NCI-H446 (cell line): ENCODE measurements at regions not wholly inside any gene's neighbourhood (a gene's known extent, or its start where the extent isn't known, plus 50 kb on each side); places are given as distances from the start of the nearest gene placed in this dataset.
"Not testable (repeated sequence)": the region's sequence is repeated elsewhere in the genome, so short reads cannot be mapped to it uniquely, and the experiment has no call there.

Experiments
- DNase-seq, 2 experiments: peaks; one replicate each; lab custom pipeline; 2025; lab: John Stamatoyannopoulos, UW

DNA sequence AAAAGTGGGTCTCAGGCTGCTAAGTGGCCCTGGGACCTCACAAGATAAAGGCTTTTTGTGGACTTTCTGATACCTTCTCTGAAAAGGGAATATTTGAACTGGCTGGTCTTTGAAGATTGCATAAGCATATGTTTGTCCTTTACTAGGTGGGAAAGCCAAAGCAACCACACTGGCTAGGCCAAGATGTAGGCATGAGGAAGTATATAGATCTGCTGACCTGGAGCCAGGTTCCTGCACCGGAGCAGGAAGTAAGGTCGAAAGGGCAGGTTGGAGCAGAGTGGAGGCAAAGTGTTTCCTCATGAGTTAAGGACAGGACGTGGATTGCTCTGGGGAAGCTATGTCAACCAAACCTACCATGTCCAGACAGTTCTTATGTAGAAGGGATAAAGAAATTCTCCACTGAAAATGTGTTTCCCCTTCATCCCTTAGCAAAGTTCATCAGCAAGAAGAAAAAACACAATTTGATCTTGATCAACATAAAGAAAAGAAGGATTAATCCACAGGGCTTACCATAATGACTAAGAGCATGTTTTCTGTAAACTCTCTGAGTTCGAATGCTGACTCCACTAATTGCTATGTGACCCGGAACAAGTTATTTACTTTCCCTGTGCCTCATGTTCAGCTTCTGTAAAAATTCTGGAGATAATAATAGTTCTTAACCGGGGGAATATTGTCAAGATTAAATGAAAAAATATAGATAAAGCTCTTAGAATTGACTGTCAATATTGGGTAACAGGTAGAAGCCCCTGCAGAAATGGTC is 156.1 kb upstream of the SRD5A2 start:
- no peak for DNase-seq

DNA sequence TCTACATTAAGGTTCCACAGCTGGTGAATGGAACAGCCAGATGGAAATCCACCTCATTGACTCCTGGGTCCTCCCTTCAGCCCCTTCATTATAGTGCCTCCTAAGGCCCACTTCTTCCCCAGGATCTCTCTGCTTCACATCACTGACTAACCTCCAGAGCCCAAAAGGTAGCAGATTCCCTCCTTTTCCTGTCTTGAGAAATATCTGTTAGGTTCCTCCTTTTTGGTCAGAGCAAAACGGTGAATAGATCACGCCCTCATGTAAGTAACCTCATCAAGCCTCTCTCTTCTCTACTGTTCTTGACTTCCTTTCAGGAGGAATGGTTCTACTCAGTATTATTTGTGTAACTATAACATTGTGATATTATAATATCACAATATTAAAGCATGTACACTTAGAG is 155.0 kb upstream of the SRD5A2 start:
- DNase-seq, result no peak

- peak in 1 of 2 experiments; percentile 53 for DNase-seq
Measured at GRCh38 chr2:31729442-31730092, 148.8 kb upstream of the SRD5A2 start.

DNA sequence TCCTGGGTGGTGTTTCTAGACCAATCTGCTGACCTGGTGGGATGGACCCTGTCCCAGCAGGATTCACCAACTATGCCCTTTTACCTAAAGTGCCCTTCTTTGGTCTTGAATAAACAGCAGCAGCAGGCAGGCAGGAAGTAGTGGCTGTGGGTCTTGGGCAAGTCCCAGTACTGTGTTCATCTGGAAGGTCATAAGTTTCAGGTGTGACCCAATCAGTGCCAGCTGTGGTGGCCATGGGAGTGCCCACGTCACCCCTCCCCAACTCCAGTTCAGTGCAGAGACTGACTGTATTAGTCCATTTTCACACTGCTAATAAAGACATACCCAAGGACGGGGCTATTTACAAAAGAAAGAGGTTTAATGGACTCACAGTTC is 148.3 kb upstream of the SRD5A2 start:
- DNase-seq, result no peak

DNA sequence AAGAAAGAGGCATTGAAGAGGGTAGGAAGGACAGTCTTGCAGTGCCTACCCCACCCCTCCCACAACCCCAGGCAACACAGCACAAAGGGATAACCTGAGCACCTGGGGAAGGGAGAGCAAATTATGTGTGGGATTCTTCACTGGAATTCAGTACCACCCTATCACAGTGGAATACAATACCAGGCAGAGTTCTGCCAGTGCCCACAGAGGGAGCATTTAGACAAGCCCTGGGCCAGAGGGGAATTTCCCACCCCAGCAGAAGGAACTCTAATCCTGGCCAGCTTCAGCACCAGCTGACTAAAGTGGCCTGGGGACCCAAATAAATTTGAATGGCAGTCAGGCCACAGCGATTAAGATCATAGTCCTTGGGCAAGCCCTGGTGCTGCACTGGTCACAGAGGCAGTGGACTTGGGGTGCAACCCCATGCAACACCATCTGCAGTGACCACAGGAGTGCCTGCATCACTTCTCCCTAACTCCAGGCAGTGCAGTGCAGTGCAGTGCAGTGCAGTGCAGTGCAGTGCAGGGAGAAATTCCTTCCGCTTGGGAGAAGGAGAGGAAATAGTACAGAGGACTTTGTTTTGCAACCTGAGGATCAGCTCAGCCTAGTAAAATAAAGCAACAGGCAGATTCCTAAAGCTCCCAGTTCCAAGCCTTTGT is 147.8 kb upstream of the SRD5A2 start:
- DNase-seq, result no peak

DNA sequence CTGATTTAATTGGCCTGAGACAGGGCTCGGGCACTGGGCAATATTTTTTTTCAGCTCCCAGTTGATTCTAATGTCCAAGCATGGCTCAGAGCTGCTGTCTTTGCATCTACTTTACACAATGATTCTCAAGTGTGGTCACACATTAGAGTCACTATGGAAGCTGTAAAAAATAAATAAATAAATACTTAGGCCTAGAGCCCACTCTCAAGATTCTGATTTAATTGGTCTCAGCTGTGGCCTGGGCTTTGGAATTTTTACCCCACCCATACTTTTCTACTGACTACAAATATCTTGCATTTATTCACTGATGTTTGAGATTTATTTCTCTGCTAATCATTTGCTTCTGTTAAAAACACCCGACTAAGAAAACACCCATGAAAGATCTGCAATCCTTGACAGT is 145.7 kb upstream of the SRD5A2 start:
- DNase-seq, result no peak

DNA sequence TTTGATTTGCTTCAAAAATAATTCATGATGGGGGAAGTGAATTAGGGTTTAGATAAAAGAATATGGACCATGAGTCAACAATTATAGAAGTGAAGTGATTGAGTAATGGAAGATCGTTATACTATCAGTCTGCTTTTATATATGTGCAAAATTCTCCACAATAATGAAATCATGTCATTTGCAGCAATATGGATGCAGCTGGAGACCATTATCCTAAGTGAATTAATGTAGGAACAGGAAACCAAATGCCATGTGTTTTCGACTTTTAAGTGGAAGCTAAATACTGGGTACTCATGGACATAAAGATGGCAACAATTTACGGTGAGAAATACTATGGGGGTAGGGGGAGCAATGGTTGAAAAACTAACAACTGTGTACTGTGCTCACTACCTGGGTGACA is 144.7 kb upstream of the SRD5A2 start:
- no peak for DNase-seq

GRCh38 chr2:31711737-31712136 is 131.0 kb upstream of the SRD5A2 start:
- no peak for DNase-seq

- DNase-seq, result no peak
Measured at GRCh38 chr2:31710121-31710520, 129.4 kb upstream of the SRD5A2 start.

GRCh38 chr2:31707992-31708391 is 127.3 kb upstream of the SRD5A2 start:
- DNase-seq, result no peak

DNA sequence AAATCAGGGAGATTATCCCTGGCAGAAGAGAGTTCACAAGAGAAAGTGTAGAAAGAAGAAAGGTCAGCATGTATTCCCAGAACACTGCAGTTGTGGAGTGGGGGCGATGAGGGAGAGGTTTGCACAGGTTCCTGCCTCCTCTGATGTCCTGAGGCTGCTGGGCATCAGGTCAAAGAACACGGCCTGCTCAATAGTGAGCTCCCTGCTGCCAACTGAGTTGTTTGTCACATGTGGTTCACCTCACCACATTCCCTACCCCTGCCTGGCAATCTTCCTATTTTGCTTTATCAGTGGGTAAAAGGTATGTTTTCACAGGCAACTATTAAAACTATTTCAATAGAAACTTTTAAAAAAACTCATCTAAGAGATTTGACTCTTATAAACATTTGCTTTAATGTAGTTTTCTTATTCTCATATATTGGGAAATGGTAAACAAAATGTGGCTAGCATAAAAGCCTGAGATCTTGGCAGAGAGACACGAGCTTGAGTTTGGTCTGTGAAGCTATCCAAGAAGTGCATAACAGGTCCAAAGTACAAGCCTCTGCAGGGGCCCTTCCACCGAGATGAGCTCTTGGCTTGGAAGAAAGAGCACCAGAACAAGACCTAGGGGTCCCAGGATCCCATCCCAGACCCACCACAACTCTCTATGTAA is 123.9 kb upstream of the SRD5A2 start:
- DNase-seq, result no peak

- DNase-seq, result no peak
Measured at GRCh38 chr2:31703253-31703652, 122.5 kb upstream of the SRD5A2 start.

DNA sequence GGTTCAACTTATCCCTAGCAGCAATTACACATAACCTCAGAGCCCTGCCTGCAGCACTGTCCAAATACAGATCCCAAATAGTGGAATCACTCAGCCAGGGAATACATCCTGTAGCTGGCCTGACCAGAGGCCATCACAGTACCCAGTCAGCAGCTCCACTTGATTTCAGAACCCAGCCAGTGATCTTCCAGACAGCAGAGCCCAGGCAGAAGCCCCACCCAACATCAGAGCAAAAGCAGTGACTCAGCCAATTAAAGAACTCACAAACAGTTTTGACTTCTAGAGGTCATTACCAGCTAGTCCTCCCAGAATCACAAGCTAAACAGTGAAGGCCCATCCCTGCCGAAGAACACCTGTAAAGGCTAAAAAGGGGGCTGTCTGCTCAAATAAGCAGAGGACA is 118.0 kb upstream of the SRD5A2 start:
- DNase-seq, result no peak

GRCh38 chr2:31696068-31696467 is 115.3 kb upstream of the SRD5A2 start:
- no peak for DNase-seq

GRCh38 chr2:31694444-31694843 is 113.7 kb upstream of the SRD5A2 start:
- no peak for DNase-seq

DNA sequence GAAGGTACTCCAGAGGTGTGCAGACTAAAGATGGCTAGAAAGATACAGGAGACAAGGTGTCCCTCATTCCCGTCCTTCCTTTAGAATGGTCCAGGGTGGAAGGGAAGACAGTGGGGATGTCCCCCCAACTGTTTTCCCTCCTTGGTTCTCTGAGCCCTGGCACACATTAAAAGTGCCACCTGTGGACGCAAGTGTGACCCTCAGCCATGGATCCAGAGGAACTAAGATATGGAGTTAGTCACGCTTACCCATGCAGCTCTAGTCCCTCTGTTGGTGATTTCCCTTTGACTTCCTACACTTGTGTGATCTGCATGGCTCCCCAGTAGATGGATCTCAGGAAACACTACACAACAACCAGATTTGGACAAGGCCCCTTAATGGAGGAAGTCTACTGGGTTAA is 113.1 kb upstream of the SRD5A2 start:
- no peak for DNase-seq

DNA sequence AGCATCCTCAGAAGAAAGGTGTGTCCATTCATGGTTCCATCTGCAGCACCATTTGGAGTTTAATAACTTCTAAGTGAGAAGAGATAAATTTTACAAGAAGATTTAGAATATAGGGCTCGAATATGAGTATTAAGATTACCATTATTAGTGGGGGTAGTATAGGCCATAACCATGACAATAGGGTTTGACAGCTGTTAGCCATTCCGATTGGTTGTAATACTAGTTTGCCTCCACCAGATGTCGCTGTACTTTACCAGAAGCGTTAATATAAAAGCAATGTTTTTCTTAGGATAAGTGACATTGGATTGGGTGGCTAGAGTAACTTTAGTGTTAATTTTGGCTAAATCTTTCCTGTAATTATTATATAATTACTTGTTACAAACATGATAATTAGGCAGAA is 107.5 kb upstream of the SRD5A2 start:
- DNase-seq, result no peak

DNA sequence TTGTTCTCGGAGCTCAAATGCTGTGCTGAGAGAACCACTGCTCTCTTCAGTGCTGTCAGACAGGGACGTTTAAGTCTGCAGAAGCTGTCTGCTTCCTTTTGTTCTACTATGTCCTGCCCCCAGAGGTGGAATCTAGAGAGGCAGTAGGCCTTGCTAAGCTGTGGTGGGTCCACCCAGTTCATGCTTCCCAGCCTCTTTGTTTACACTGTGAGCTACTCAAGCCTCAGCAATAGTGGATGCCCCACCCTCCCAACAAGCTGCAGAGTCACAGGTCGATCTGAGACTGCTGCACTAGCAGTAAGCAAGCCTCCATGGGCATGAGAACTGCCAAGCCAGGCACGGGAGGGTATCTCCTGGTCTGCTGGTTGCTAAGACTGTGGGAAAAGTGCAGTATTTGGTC is 102.8 kb upstream of the SRD5A2 start:
- DNase-seq, result not testable (repeated sequence)

- no peak for DNase-seq
Measured at GRCh38 chr2:31675485-31675901, 94.8 kb upstream of the SRD5A2 start.

DNA sequence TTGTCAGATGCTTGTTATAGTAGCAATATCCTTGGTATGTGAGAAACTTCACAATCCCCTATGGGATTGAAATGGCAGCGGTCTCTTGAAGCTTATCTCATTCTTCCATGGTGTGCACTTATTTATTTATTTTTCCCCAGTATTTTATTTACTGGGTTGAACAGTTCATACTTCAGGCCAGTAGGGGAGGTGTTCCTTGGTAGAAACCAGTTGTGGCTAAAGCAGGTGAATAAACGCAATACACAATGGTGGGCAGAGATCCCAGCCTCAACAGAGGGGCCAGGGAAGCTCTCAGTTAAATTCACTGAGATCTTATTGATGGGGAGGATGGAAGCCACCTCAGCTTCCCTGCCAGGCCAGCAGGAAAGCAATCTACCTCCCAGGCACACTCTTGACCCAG is 93.7 kb upstream of the SRD5A2 start:
- DNase-seq, result no peak

DNA sequence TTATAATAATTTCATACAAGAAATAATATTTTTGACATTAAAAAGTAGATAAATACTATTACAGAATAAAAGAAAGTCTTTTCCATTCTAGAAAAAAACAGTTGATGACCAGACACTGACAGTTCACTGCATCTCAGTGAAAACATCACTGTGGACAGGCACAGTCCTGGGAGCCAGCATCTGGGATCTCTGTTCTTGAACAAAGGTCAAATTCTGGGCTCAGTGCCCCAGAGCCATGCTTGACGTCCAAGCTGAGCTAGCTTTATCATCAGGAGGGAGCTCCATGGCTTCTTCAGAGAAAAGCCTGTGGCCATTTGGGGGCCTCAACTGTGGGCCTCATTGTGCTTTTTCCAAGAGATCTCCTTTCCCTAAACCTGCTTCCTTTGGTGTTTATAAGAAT is 86.1 kb upstream of the SRD5A2 start:
- DNase-seq, result no peak

- DNase-seq, result no peak
Measured at GRCh38 chr2:31664949-31665724, 84.4 kb upstream of the SRD5A2 start.
